Left renal pelvis (tissue), 4 donors: ENCODE measurements at regions not wholly inside any gene's neighbourhood (a gene's known extent, or its start where the extent isn't known, plus 50 kb on each side); places are given as distances from the start of the nearest gene placed in this dataset.

Experiments
- DNase-seq, 4 donors: peaks; one replicate each; pipeline ENCODE4 v3.0.0-alpha.2; 2013; ENCODE audit warnings: low read depth in 4 of 4, low spot score in 3 of 4

- no peak for DNase-seq
Observed at GRCh38 chr1:235027076-235027861, 101.4 kb downstream of the TOMM20 start.

- DNase-seq: no peak
Observed at GRCh38 chr1:235025422-235025984, 103.1 kb downstream of the TOMM20 start.

DNA sequence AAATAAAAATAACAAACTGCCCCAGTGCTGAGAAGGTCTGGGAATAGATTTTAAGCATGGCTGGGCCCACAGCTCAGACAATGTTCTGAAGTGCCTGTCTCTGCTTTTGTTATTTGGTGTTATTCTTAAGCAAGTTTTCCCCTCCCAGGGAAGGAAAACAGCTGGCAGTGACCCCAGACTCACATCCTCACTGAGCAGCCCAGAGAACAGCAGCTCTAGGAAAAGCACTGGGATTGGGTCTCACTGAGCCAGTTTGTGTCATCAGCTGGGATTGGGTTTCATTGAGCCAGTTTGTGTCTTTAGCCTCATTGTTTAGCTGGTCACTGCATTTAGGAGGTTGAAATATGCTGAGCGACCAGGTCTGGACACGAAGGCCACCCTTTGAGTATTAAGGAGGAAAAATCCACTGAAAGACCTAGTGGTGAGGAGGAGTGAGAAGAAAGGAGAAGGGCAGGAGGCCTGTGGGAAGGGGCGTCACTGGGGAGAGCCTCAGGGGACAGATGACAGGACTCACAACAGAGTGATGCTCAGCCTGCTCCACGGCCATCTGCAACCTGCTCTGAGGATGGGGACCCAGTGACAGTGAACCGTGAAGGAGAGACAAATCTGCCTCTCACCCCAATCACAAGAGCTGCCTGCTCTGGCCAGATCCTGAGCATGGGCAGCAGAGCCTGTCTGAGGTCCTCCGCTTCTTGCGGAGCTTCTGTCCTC is 103.8 kb downstream of the TOMM20 start:
- DNase-seq: peak in 1 of 4 donors; percentile 48

DNA sequence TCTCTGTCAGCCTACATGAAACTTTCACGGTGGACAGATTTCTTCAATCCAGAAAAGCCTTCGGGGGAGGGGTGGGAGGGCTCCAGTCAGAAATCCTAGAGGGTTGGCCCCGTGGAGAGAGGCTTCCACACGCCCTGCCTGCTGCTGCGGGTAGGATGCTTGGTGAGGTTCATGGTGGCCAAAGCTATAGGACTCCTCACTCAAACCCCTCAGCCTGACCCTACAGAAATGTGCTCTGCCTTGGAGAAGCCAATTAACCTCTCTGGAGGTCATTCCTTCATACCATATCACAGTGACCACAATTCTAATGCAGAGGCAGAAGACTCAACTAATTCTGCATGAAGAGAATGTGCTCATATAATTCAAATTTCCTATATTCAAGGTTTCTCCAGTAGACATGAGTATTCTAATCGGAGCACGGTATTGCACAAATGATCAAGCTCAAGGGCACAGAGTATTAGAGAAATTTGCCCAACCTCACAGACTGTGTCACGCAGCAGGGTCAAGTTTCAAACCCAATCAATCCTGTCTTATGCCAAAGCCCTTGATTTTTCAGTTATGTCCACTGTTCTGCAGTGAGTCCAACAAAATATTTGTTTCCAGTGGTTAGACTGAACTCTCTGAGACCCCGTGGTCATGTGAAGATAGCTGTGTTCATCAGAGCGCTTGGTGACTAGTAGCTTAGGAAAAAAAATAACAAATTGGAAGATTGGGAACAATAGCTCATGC is 104.8 kb downstream of the TOMM20 start:
- DNase-seq: no peak

DNA sequence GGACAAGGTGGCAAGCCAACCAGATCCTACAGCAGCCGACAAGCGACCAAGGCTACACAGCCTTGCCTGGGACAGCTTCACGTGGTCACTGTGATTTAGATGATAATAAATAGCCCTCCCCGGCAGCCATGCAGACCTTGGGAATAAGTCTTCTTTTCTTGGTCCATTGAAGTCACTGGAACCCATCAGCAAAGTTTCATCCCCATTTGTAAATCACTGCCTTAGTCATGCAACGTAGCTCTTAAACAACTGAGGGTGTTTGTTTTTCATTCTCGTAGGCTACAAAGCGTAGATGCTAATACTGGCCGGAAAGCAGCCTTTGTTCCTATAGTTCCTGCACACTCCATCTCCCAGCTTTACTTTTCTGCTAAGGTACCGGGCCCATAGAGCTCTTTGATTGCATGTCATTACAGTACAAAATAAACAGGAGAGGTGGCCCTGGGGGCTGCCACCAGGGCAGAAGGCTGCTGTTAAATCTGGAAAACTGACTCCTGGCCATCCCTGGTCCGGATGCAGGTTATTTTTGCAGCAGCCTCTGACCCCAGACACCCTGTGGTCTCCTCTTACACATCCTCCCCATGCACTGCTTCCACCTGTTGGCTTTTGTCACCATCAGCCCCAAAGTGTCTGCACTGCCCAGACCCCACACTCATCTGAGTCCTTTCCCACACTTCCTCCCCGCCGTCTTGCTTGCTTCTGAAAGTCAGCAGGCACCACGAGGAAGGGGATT is 105.5 kb downstream of the TOMM20 start:
- DNase-seq: peak in 2 of 4 donors; percentile 52 to 71

GRCh38 chr1:235022341-235022980 is 106.2 kb downstream of the TOMM20 start:
- DNase-seq: peak in 2 of 4 donors; percentile 51 to 72

- no peak for DNase-seq
Observed at GRCh38 chr1:235021815-235022214, 106.8 kb downstream of the TOMM20 start.

DNA sequence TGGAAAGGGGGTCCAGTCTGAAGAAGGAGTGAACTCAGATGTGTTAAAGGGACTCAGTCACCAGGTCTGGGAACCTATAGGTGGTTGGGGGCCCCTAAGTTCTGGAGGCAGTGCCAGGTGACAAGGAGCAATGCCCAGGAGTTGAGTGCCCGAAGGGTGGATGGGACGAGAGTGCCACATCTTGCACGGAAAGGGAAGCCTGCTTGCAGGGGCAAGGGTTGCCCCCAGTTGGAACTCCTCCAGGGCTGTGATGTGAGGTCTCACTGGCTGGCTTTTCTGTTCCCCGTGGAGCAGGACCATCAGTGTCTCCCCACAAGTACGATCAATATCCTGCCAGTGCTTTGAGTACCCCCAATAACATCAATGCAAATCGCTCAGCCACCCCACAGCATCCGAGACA is 107.3 kb downstream of the TOMM20 start:
- DNase-seq: no peak

- no peak for DNase-seq
Observed at GRCh38 chr1:235019961-235020360, 108.7 kb downstream of the TOMM20 start.

GRCh38 chr1:235019471-235019870 is 109.2 kb downstream of the TOMM20 start:
- DNase-seq: no peak

DNA sequence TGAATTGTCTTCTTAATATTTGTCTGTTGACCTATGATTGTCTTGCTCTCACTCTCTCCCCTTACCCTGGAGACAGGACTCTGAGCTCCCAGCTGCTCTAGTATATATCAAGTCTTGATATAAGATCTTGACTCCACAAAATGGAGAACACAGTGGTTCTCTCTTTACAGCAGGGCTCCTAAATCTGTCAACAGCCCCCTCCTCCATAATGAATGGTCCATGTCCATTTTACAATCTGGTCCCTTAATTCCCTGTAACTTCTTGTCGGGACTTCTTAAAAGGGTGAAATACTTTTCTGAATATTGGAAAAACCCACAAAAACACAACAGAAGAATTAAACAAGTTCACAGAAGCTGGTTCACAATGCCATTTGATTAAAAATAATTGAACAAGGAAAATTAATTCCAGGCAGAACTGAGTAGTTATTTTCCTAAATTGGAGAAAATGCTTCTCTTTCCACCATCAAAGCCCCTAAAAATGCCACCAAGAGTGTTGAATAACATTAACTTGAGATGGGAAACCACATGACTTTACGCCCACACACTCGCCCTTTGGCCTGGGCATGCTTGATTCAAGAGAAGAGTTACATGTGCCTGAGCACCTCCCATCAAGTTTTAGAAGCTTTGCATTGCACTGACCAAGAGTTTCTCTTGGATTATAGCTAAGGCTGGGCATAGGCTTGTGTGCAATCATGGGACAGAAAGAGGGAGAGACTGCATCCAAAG is 109.8 kb downstream of the TOMM20 start:
- DNase-seq: no peak

DNA sequence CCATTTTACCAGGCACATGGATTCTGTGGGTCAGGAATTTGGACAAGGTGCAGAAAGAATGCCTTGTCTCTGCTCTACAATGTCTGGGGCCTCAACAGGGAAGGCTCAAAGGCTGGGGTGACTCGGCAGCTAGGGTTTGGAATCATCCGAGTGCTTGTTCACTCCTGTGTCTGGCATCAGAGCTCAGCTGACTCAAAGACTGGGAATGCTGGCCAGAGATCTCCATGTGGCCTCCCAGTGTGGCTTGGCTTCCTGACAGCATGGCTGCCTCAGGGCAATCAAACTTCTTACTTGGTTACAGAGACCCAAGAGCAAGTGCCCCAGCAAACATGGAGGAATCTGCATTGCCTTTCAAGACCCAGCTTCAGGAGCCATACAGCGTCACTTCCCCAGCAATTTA is 110.5 kb downstream of the TOMM20 start:
- no peak for DNase-seq

DNA sequence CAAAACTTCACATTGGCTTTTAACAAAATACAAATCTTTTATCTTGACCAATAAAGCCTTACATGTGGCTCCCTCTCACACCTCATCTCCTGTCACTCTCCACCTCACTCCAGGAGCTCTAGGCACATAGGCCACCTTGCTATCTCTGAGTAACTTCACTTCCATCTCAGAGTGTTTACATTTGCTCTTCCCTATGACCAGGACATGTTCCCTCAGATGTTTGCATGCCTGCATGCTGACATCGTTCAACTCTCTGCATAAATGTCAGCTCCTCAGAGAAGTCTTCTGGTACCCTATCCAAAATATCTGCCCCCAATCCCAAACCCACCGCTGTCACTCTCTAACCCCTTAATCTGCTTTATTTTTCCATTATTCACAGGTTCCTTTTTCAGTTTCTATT is 110.9 kb downstream of the TOMM20 start:
- no peak for DNase-seq

- no peak for DNase-seq
Observed at GRCh38 chr1:235017191-235017590, 111.4 kb downstream of the TOMM20 start.

DNA sequence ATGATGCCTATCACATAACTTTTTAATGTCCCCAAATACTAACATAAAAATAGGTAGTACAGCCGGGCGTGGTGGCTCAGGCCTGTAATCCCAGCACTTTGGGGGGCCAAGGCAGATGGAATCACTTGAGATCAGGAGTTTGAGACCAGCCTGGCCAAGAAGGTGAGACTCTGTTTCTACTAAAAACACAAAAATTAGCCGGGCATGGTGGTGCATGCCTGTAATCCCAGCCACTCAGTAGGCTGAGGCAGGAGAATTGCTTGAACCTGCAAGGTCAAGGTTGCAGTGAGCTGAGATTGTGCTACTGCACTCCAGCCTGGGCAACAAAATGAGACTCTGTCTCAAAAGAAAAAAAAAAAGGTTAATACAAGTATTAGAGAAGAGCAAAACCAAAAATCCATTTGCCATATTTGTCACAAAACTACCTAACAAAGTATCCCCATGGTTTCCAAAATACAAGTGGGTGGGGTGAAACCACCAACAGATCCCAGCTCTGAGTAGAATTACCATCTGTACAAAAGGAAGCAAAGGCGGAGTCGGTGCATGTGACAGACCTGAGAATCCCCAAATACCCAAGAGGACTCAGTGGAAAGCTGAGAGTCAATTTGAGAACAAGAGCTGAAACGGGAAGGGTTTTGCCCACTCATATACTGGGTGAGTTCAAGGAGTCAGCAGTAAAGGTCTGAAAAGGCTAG is 113.2 kb downstream of the TOMM20 start:
- DNase-seq: no peak

- no peak for DNase-seq
Observed at GRCh38 chr1:235014756-235015155, 113.9 kb downstream of the TOMM20 start.

DNA sequence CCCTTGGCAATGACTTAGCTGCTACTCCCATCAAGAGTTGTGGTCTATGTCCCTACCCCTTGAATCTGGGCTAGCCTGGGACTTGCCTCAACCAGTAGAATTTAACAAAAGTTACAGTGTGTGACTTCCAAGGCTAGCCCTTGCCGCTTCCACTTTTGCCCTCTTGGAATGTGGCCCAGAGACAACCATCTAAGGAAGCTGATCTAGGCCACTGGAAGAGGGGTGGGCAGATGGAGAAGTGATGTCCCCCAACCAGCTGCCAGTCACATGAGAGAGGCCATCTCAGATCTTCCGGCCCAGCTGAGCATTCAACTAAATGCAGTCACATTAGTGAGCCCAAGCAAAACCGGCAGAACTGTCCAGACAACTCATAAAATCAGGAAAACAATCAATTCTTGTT is 115.1 kb downstream of the TOMM20 start:
- DNase-seq: no peak

GRCh38 chr1:235012436-235013210 is 116.0 kb downstream of the TOMM20 start:
- DNase-seq: no peak
